GM18867 (cell line): ENCODE measurements at regions not wholly inside any gene's neighbourhood (a gene's known extent, or its start where the extent isn't known, plus 50 kb on each side); places are given as distances from the start of the nearest gene placed in this dataset.
"Not testable (repeated sequence)": the region's sequence is repeated elsewhere in the genome, so short reads cannot be mapped to it uniquely, and the experiment has no call there.

Source experiments
- ATAC-seq: cut with Tn5 transposase; IDR thresholded peaks from one replicate; pipeline ENCODE4 v1.9.1; 2021; ENCODE audit warnings: mild to moderate bottlenecking, moderate library complexity; ENCODE audit not compliant: unreplicated experiment

GRCh38 chr5:84791138-84791537 is 406.5 kb upstream of the EDIL3 start:
- ATAC-seq, result no peak

- ATAC-seq, result no peak
Measured at GRCh38 chr5:84790406-84790805, 405.7 kb upstream of the EDIL3 start.

GRCh38 chr5:84783003-84783402 is 398.3 kb upstream of the EDIL3 start:
- no peak for ATAC-seq

- no peak for ATAC-seq
Measured at GRCh38 chr5:84779186-84779585, 394.5 kb upstream of the EDIL3 start.

GRCh38 chr5:84764227-84764626 is 379.5 kb upstream of the EDIL3 start:
- no peak for ATAC-seq

GRCh38 chr5:84758008-84758407 is 373.3 kb upstream of the EDIL3 start:
- ATAC-seq, result no peak

GRCh38 chr5:84752780-84753179 is 368.1 kb upstream of the EDIL3 start:
- ATAC-seq, result no peak

- no peak for ATAC-seq
Measured at GRCh38 chr5:84748313-84748712, 363.6 kb upstream of the EDIL3 start.

- not testable (repeated sequence) for ATAC-seq
Measured at GRCh38 chr5:84746280-84746679, 361.6 kb upstream of the EDIL3 start.

- no peak for ATAC-seq
Measured at GRCh38 chr5:84741056-84741455, 356.4 kb upstream of the EDIL3 start.

- no peak for ATAC-seq
Measured at GRCh38 chr5:84729326-84729725, 344.6 kb upstream of the EDIL3 start.

GRCh38 chr5:84727708-84728107 is 343.0 kb upstream of the EDIL3 start:
- ATAC-seq, result no peak

- no peak for ATAC-seq
Measured at GRCh38 chr5:84725946-84726570, 341.4 kb upstream of the EDIL3 start.

- no peak for ATAC-seq
Measured at GRCh38 chr5:84724683-84725082, 340.0 kb upstream of the EDIL3 start.

GRCh38 chr5:84724181-84724580 is 339.5 kb upstream of the EDIL3 start:
- ATAC-seq, result no peak

GRCh38 chr5:84718377-84718776 is 333.7 kb upstream of the EDIL3 start:
- no peak for ATAC-seq

GRCh38 chr5:84715686-84716085 is 331.0 kb upstream of the EDIL3 start:
- ATAC-seq, result no peak

- ATAC-seq, result no peak
Measured at GRCh38 chr5:84715091-84715490, 330.4 kb upstream of the EDIL3 start.

- no peak for ATAC-seq
Measured at GRCh38 chr5:84709075-84709474, 324.4 kb upstream of the EDIL3 start.

- no peak for ATAC-seq
Measured at GRCh38 chr5:84706678-84707641, 322.3 kb upstream of the EDIL3 start.

- ATAC-seq, result not testable (repeated sequence)
Measured at GRCh38 chr5:84700545-84700944, 315.9 kb upstream of the EDIL3 start.

- ATAC-seq, result no peak
Measured at GRCh38 chr5:84696651-84697050, 312.0 kb upstream of the EDIL3 start.
